GM19468 (cell line): ENCODE measurements at regions not wholly inside any gene's neighbourhood (a gene's known extent, or its start where the extent isn't known, plus 50 kb on each side); places are given as distances from the start of the nearest gene placed in this dataset.
"Not testable (repeated sequence)": the region's sequence is repeated elsewhere in the genome, so short reads cannot be mapped to it uniquely, and the experiment has no call there.

ENCODE experiments used
- ATAC-seq: cut with Tn5 transposase; IDR thresholded peaks from one replicate; pipeline ENCODE4 v1.9.1; 2021; ENCODE audit warnings: mild to moderate bottlenecking, moderate library complexity, moderate number of reproducible peaks; ENCODE audit not compliant: unreplicated experiment; ENCODE audit errors: extremely low read depth

- no peak for ATAC-seq
These were observed 186.1 kb downstream of the TMA16 start for GRCh38 chr4:163680386-163681098.

DNA sequence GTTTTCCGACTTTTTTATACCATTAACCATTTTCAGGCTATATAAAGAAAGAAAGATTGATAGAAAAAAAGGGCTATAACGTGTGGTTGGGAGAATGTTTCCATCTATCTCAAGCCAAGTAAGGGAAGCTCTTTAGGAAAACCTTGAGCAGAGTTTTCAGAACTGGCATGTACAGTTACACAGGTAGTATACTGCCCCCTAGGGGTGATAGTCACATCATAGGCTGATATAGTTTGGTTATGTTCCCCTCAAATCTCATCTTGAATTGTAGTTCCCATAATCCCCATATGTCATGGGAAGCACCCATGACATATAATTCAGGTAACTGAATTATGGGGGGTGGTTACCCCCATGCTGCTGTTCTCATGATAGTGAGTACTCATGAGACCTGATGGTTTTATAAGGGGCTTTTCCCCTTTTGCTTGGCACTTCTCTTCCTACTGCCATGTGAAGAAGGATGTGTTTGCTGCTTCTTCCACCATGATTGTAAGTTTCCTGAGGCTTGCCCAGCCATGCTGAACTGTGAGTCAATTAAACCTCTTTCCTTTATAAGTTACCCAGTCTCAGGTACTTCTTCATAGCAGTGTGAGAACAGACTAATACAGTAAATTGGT lies 186.8 kb downstream of the TMA16 start:
- ATAC-seq = peak; percentile 50

DNA sequence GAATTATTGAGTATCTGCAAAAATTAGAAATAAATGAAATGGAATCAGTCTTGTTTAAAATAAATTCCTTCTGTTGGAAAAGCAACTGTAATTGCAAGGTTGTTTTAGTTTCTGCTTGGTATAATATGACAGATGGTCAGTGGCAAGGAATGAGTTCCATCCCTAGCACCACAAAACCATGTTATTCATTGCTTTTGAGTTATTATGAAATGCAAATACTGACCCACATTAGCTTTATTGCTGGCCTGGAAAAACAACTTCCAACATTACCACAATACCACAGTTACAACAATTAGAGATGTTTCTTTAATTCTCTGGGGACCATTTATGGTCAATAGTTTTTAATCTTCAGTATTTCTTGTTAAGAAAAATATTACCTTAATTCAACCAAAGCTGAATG lies 194.4 kb downstream of the TMA16 start:
- no peak for ATAC-seq

DNA sequence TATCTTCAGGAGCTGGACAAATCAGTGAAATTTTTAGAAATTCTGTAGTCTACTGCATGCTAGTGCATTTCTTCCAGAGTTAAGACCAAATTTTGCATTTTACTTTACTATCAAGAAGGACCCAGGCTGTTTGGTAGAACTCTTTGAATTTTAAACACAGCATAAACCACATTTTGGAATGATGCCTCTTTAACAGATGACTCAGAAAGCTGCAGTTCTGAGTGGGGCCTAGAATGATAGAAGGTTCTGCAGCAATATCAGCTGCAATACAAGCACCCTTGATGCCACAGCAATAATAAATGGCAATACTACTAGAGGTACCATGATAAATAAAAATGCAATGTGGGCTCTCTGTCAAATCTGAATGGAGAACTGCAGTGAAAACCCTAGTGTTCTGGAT lies 198.7 kb downstream of the TMA16 start:
- ATAC-seq = no peak

DNA sequence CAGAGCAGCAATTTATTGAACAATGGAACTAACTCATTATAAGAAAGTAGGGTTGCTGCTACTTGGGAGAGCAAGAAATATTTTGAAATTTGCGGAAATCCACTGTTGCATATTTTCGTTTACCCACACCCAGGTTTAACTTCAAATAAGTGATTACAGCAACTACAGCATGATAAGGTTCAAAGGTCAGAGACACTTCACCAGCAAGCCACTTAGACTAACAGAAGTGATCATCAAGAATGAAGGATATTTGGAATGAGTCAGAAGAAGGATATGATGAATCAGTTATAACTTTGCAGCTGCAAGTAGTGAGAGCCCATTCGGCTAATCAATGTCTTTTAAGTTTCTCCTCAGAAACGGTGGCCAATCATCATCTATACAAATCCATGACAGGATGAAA lies 199.3 kb downstream of the TMA16 start:
- no peak for ATAC-seq

GRCh38 chr4:163694385-163694784 lies 199.9 kb downstream of the TMA16 start:
- no peak for ATAC-seq

DNA sequence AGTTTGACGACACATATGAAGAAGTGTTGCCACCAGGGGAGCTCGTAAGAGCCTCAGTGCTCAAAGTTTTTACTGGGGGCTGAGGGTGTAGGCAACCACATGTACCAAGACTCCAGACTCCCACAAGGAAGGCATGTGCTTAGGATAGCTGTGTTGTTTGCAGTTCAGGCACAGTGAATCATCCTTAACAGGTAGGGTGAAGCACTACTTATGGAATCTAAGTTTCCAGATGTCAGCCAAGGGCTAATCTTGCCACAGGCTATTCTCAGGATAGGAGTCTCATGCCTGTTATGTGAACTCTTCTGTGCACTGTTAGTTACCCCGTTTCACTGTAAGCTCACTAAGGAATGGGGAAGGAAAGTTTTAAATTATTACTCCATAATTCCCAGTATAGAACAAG lies 202.6 kb downstream of the TMA16 start:
- ATAC-seq = no peak

DNA sequence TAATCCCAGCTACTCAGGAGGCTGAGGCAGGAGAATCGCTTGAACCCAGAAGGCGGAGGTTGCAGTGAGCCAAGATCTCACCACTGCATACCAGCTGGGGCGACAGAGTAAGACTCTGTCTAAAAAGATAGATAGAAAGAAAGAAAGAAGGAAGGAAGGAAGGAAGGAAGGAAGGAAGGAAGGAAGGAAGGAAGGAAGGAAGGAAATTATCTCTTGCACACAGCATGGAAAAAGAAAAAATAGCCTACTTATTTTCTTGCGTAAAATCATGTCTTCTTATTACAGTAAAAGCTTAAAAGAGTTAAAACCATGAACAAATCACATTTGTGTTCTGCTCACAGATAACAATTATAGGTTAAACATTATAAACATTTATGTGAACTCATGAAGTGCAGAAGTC lies 205.9 kb downstream of the TMA16 start:
- not testable (repeated sequence) for ATAC-seq

GRCh38 chr4:163701916-163702315 lies 207.4 kb downstream of the TMA16 start:
- peak; percentile 83 for ATAC-seq

DNA sequence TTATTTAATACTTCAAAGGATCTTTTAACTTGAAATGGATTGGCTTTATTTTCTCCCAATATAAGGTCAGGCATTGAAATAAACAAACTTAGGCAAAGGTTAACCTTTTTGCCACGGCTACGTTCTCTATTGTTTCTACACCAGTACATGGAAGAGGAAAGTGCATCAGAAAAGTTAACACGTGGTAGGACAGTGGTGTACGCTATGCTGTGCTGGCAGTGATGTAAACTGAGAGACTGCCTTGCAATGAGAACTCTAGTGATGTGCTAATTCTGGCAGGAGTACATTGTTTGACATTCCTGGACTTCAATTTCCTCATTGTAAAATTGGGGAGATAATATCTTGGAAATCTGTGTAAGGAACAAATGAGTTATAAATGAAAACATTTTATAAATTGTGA lies 208.2 kb downstream of the TMA16 start:
- no peak for ATAC-seq

DNA sequence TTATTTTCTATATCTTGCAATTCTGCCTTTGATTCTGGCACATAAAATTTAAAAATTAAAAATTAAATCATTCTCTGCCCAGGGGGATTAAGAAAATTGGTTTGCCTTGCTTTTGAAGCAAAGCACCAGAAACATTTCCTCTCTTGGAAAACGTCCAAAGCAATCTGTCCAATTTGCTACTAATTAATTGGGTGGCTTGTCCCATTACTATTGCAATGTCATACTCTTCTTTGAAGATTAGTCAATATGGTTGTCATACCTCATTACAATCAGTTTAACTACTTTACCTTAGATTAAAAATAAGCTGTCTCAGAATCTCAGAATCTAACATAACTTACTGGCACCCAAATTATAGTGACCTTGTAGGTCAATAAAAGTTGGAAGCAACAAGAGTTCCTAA lies 208.8 kb downstream of the TMA16 start:
- ATAC-seq = no peak

DNA sequence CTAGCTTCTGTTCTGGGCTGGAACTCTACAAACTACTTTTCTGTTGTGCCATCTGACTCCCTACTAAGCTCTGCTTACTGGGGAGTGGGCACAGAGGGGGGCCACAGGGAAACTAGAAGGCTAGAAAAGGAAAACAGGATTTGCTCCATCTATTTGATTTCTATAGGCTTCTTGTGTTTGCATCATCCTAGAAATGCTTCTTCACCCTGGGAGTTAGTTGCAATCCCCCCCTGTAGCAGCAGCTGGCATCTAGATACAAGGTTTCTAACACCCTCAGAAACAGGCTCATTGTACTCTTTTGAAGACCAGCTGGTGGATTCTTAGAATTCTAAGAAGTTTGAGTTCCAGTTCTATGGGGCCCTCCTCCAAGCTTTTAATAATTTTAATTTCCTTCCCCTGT lies 213.4 kb downstream of the TMA16 start:
- ATAC-seq = no peak

- ATAC-seq = no peak
These were observed 215.1 kb downstream of the TMA16 start for GRCh38 chr4:163709601-163710000.

DNA sequence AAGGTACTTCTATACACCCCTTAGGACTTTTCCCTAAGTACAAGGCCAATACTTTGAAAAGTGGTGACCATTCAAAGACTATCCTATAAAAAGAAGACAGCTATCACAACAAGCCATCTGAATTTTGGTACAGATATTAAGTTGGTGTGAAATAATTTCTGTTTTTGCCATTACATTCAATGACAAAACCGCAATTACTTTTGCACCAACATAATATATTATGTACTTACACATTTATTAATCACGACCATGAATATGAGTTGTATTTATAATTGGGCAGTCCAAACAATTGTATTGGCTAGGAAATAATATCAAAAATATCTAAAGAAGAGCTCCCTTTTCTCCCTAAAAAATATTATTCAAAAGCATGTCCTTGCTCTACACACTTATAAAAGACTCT lies 215.7 kb downstream of the TMA16 start:
- ATAC-seq = no peak

- not testable (repeated sequence) for ATAC-seq
These were observed 230.0 kb downstream of the TMA16 start for GRCh38 chr4:163724495-163724894.

- ATAC-seq = no peak
These were observed 232.2 kb downstream of the TMA16 start for GRCh38 chr4:163726641-163727040.

GRCh38 chr4:163731071-163731470 lies 236.6 kb downstream of the TMA16 start:
- ATAC-seq = no peak

DNA sequence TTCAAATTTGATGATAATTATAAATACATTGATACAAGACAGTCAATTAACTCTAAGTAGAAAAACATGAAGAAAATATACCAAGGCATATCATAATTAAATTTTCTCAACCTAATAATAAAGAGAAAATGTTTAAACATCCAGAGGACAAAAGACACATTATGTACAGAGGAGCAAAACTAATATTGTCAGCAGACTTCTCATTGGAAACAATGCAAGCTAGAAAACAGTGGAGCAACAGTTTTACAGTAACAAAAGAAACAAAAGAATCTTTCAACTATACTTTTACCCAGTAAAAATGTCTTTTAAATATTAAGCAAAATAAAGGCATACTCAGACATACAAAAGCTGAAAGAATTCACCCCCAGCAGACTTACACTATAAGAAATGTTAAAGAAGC lies 238.0 kb downstream of the TMA16 start:
- ATAC-seq = no peak

GRCh38 chr4:163736876-163737275 lies 242.4 kb downstream of the TMA16 start:
- no peak for ATAC-seq

DNA sequence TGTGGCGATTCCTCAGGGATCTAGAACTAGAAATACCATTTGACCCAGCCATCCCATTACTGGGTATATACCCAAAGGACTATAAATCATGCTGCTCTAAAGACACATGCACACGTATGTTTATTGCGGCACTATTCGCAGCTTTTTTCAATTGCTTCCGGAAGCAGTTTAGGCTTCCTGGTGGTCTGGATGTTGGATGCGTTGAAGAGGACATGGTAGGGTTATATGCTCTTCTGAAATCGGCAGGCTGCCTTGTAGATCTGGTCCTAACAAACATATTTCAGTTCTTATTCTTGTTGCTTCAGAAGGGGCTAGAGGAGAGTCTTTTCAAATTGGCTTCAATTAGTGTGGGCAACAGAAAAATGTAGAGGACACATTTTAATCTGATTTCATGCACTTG lies 243.4 kb downstream of the TMA16 start:
- not testable (repeated sequence) for ATAC-seq

DNA sequence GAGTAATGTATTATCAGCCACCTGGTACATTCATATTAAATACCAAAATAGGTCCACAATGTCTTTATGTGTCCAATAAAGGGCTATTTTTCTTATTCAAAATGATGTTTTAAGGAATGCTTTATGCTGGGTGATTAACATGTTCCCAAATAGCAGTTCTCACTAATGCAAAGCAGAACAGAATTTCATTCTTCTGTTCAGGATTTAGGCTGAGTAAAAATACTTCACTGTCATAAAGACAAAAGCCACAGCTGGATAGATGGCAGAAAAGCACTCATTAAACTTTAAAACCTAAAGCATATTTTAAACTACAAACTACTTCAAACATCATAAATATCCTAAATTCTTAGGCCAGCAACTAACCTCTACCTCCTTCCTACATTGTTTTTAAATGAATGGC lies 244.0 kb downstream of the TMA16 start:
- ATAC-seq = no peak

DNA sequence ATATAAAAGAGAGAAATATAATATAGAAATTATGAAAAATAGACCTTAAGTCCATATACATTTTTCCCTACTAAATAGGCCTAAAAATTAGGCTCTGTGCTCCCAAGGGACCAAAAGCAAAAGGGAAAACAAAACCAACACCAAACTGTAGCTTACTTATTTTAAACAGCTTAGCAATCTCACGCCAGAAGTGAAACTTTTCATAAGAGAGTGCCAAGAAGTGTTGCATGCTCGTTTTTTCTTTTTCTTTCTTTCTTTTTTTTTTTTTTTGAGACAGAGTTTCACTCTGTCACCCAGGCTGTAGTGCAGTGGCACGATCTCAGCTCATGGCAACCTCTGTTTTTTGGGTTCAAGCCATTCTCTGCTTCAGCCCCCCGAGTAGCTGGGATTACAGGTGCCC lies 250.4 kb downstream of the TMA16 start:
- peak; percentile 91 for ATAC-seq
